IMR-90 (cell line): ENCODE measurements at regions not wholly inside any gene's neighbourhood (a gene's known extent, or its start where the extent isn't known, plus 50 kb on each side); places are given as distances from the start of the nearest gene placed in this dataset.
A peak's percentile ranks its signal among the peaks of the same experiment; 100 is the strongest.

Experiments
- ATAC-seq: fragments of 200-7000 bp; cut with Tn5 transposase; 2 replicates; pipeline ENCODE4 v1.9.1; 2020; ENCODE audit warnings: low read depth, mild to moderate bottlenecking, moderate library complexity
- BruUV-seq: library from RNA; stranded (reverse); fragments of 400-500 nt; replicated peaks from 2 replicates; lab custom pipeline; 2021; lab: Mats Ljungman, UMichigan
- CTCF ChIA-PET: fragments of 300-600 bp; formaldehyde crosslinking; extraction: SDS; loops from one replicate; lab custom pipeline; 2021; ENCODE audit warnings: antibody characterized with exemption; lab: Yijun Ruan, JAX
- POLR2A ChIA-PET: fragments of 300-600 bp; sonication (Branson Sonifier 250); formaldehyde crosslinking; loops from one replicate; lab custom pipeline; 2022; ENCODE audit warnings: antibody characterized with exemption; ENCODE audit not compliant: unreplicated experiment; lab: Charles Lee
- DNase-seq: peaks from one replicate; pipeline ENCODE4 v3.0.0; 2013
- H2AFZ ChIP-seq: replicated peaks from 2 replicates; pipeline ENCODE3; 2013; ENCODE audit warnings: low read length, mild to moderate bottlenecking; ENCODE audit not compliant: poor library complexity
- H2AK5ac ChIP-seq: 2 replicates; pipeline ENCODE4 v1.6.1; 2013; ENCODE audit warnings: low read depth, low read length, inconsistent platforms
- H2AK9ac ChIP-seq: replicated peaks from 2 replicates; pipeline ENCODE3; 2013; ENCODE audit warnings: mild to moderate bottlenecking, low read depth, low read length, moderate library complexity; ENCODE audit not compliant: poor library complexity
- H2BK120ac ChIP-seq: 2 replicates; pipeline ENCODE4 v1.6.1; 2013; ENCODE audit warnings: low read depth, low read length, inconsistent platforms
- H2BK15ac ChIP-seq: 3 replicates; pipeline ENCODE4 v1.6.1; 2013; ENCODE audit warnings: low read depth, low read length, inconsistent platforms
- H2BK20ac ChIP-seq: 2 replicates; pipeline ENCODE4 v1.6.1; 2013; ENCODE audit warnings: low read depth, mild to moderate bottlenecking, inconsistent platforms, low read length, moderate library complexity
- H2BK5ac ChIP-seq: 2 replicates; pipeline ENCODE4 v1.6.1; 2013; ENCODE audit warnings: mild to moderate bottlenecking, low read depth, low read length, inconsistent platforms; ENCODE audit not compliant: poor library complexity, severe bottlenecking
- H3K14ac ChIP-seq: replicated peaks from 2 replicates; pipeline ENCODE4 v1.6.1; 2013; ENCODE audit warnings: low read depth, low read length, inconsistent platforms
- H3K18ac ChIP-seq: 2 replicates; pipeline ENCODE4 v1.6.1; 2013; ENCODE audit warnings: low read depth, low read length, control low read depth
- H3K23ac ChIP-seq: 2 replicates; pipeline ENCODE4 v1.6.1; 2013; ENCODE audit warnings: low read depth, low read length, inconsistent platforms
- H3K27ac ChIP-seq: 2 replicates; pipeline ENCODE4 v1.5.1; 2013; ENCODE audit warnings: mild to moderate bottlenecking, control low read depth, low read length; ENCODE audit not compliant: insufficient read depth
- H3K27me3 ChIP-seq: 2 replicates; pipeline ENCODE4 v1.6.1; 2013; ENCODE audit warnings: low read length; ENCODE audit not compliant: control insufficient read depth, insufficient read depth
- H3K36me3 ChIP-seq: 2 replicates; pipeline ENCODE4 v1.6.1; 2013; ENCODE audit warnings: low read length, mixed read lengths; ENCODE audit not compliant: control insufficient read depth, insufficient read depth
- H3K4ac ChIP-seq: 2 replicates; pipeline ENCODE4 v1.6.1; 2013; ENCODE audit warnings: low read depth, low read length, inconsistent platforms
- H3K4me1 ChIP-seq: 2 replicates; pipeline ENCODE4 v1.6.1; 2013; ENCODE audit warnings: low read length, mixed read lengths; ENCODE audit not compliant: control insufficient read depth, insufficient read depth
- H3K4me2 ChIP-seq: 2 replicates; pipeline ENCODE4 v1.6.1; 2013; ENCODE audit warnings: low read depth, mild to moderate bottlenecking, control low read depth, low read length, moderate library complexity
- H3K4me3 ChIP-seq: 2 replicates; pipeline ENCODE4 v1.5.1; 2013; ENCODE audit warnings: low read depth, mild to moderate bottlenecking, control low read depth, low read length, moderate library complexity; ENCODE audit not compliant: insufficient read depth
- H3K56ac ChIP-seq: 2 replicates; pipeline ENCODE4 v1.6.1; 2013; ENCODE audit warnings: low read length, inconsistent platforms; ENCODE audit not compliant: insufficient read depth; ENCODE audit errors: extremely low read depth
- H3K79me1 ChIP-seq, 2 experiments: 2 replicates each; pipeline ENCODE4 v1.6.1; 2013; ENCODE audit warnings: low read length in 2 of 2, inconsistent platforms in 1 of 2, low read depth in 1 of 2
- H3K9ac ChIP-seq: 2 replicates; pipeline ENCODE4 v1.6.1; 2013; ENCODE audit warnings: low read depth, low read length, control low read depth
- H3K9me1 ChIP-seq: 2 replicates; pipeline ENCODE4 v1.6.1; 2013; ENCODE audit warnings: low read length, inconsistent platforms; ENCODE audit not compliant: insufficient read depth
- H3K9me3 ChIP-seq: 2 replicates; pipeline ENCODE4 v1.6.1; 2013; ENCODE audit warnings: low read length; ENCODE audit not compliant: control insufficient read depth, insufficient read depth
- H4K20me1 ChIP-seq: 2 replicates; pipeline ENCODE4 v1.6.1; 2013; ENCODE audit warnings: low read length, inconsistent platforms; ENCODE audit not compliant: insufficient read depth
- H4K5ac ChIP-seq: 2 replicates; pipeline ENCODE4 v1.6.1; 2013; ENCODE audit warnings: mild to moderate bottlenecking, low read depth, low read length, control low read depth
- H4K8ac ChIP-seq, 2 experiments: 2 replicates each; pipeline ENCODE4 v1.6.1; 2013; ENCODE audit warnings: low read depth in 2 of 2, low read length in 2 of 2, control low read depth in 1 of 2, inconsistent platforms in 1 of 2
- H4K91ac ChIP-seq: 2 replicates; pipeline ENCODE4 v1.6.1; 2013; ENCODE audit warnings: low read depth, low read length, inconsistent platforms; ENCODE audit not compliant: insufficient read depth
- BHLHE40 ChIP-seq: fragments of 150-350 bp; IDR thresholded peaks from 2 replicates; pipeline ENCODE4 v1.6.1; 2016; ENCODE audit warnings: mild to moderate bottlenecking, low read depth, low read length
- CEBPB ChIP-seq: IDR thresholded peaks from 2 replicates; pipeline ENCODE4 v1.6.1; 2012; ENCODE audit warnings: low read depth, low read length, improper control_type of control experiment
- CHD1 ChIP-seq: IDR thresholded peaks from 2 replicates; pipeline ENCODE4 v1.6.1; 2012; ENCODE audit warnings: low read depth, low read length, improper control_type of control experiment
- CTCF ChIP-seq: conservative IDR thresholded peaks from 2 replicates; pipeline ENCODE4 v1.5.1; 2012; ENCODE audit warnings: mild to moderate bottlenecking, low read depth, low read length, improper control_type of control experiment
- ELK1 ChIP-seq: fragments of 150-350 bp; IDR thresholded peaks from 2 replicates; pipeline ENCODE4 v1.6.1; 2016; ENCODE audit warnings: low read depth, mild to moderate bottlenecking, low read length, moderate library complexity, borderline replicate concordance
- FOS ChIP-seq: fragments of 150-350 bp; IDR thresholded peaks from 2 replicates; pipeline ENCODE4 v1.6.1; 2016; ENCODE audit warnings: low read depth, low read length
- MAZ ChIP-seq: IDR thresholded peaks from 2 replicates; pipeline ENCODE4 v1.6.1; 2012; ENCODE audit warnings: low read depth, mild to moderate bottlenecking, low read length, improper control_type of control experiment, moderate library complexity, borderline replicate concordance
- MXI1 ChIP-seq: IDR thresholded peaks from 2 replicates; pipeline ENCODE4 v1.6.1; 2012; ENCODE audit warnings: low read depth, mild to moderate bottlenecking, low read length, moderate library complexity, borderline replicate concordance
- POLR2A ChIP-seq: IDR thresholded peaks from 2 replicates; pipeline ENCODE4 v1.6.1; 2012; ENCODE audit warnings: mild to moderate bottlenecking, low read depth, low read length
- RAD21 ChIP-seq: IDR thresholded peaks from 2 replicates; pipeline ENCODE4 v1.6.1; 2012; ENCODE audit warnings: low read length, improper control_type of control experiment
- RFX5 ChIP-seq: IDR thresholded peaks from 2 replicates; pipeline ENCODE4 v1.8.0; 2012; ENCODE audit warnings: low read depth, mild to moderate bottlenecking, low read length, moderate library complexity
- SMC3 ChIP-seq: fragments of 150-350 bp; IDR thresholded peaks from 2 replicates; pipeline ENCODE4 v1.6.1; 2016; ENCODE audit warnings: low read depth, mild to moderate bottlenecking, antibody characterized with exemption, low read length, moderate library complexity
- WGBS, 2 experiments: methylation state at CpG; one replicate each; pipeline versions ENCODE4 v1.1.5 to v1.1.7; 2013; ENCODE audit warnings: missing lambda C conversion rate in 2 of 2; ENCODE audit not compliant: insufficient read length in 1 of 2; ENCODE audit errors: extremely low coverage in 2 of 2; 5-methylcytosine and 5-hydroxymethylcytosine counted together
- dilution Hi-C: fragments of 300-500 bp; cut with HindIII; formaldehyde crosslinking; loops from one replicate; pipeline ENCODE4 v1.14.3; 2018; ENCODE audit warnings: low sequenced_read_pairs; ENCODE audit not compliant: unreplicated experiment
- in situ Hi-C: fragments of 300-500 bp; cut with MboI; formaldehyde crosslinking; loops from 3 replicates; pipeline ENCODE4 v1.14.3; 2019; ENCODE audit warnings: low sequenced_read_pairs, inconsistent platforms, mixed read lengths
- intact Hi-C: fragments of 100-400 bp; cut with micrococcal nuclease; formaldehyde crosslinking; loops from 2 replicates; pipeline ENCODE4 v1.10.0; 2022

- CTCF ChIA-PET: no interaction called here
- H2AK5ac ChIP-seq: no peak overlapping the region
- TF ChIP-seq RAD21 (no peak), BHLHE40 (no peak), CEBPB (no peak), CHD1 (no peak), POLR2A (no peak), RFX5 (no peak), CTCF (no peak), ELK1 (no peak), SMC3 (no peak), MAZ (no peak), FOS (no peak), MXI1 (no peak)
- no peak overlapping the region for H2AK9ac ChIP-seq
- H3K9me3 ChIP-seq: no peaks in the 10 kb centered on the region
- no peak overlapping the region for H2BK15ac ChIP-seq
- no peak overlapping the region for H3K18ac ChIP-seq
- no peak overlapping the region for H4K91ac ChIP-seq
- ATAC-seq (no peak), DNase-seq (peak; percentile 1)
- no peak overlapping the region for H2BK120ac ChIP-seq
- no peak overlapping the region for H3K14ac ChIP-seq
- H2BK20ac ChIP-seq: no peak overlapping the region
- H4K20me1 ChIP-seq: no peaks in the 10 kb centered on the region
- no peak overlapping the region for H3K4ac ChIP-seq
- intact Hi-C loops: no loop called here
- in situ Hi-C loops: no loop called here
- H3K4me2 ChIP-seq: no peak overlapping the region
- no peaks in the 10 kb centered on the region for H3K36me3 ChIP-seq
- H2AFZ ChIP-seq: no peak overlapping the region
- H3K4me1 ChIP-seq: no peaks in the 10 kb centered on the region
- H3K9ac ChIP-seq: no peak overlapping the region
- no peak overlapping the region for H2BK5ac ChIP-seq
- H3K27me3 ChIP-seq: no peaks in the 10 kb centered on the region
- no peak overlapping the region for H3K27ac ChIP-seq
- no peak overlapping the region for H3K23ac ChIP-seq
- dilution Hi-C loops: no loop called here
- H4K5ac ChIP-seq: no peak overlapping the region
- H3K79me1 ChIP-seq: no peaks in the 10 kb centered on the region
- POLR2A ChIA-PET: no interaction called here
- no peak overlapping the region for H4K8ac ChIP-seq
- no TSS peak for BruUV-seq
- H3K4me3 ChIP-seq: no peak overlapping the region
- H3K56ac ChIP-seq: no peak overlapping the region
- WGBS, 2 experiments: no CpG with 5 or more reads among the region's 2 CpGs
- H3K9me1 ChIP-seq: no peaks in the 10 kb centered on the region
These were observed 1373.5 kb downstream of the GRIK2 start for GRCh38 chr6:102766963-102767362.
